DMS 273 treated with DMSO at 0.1 percent for 48 hours (cell line): ENCODE measurements at regions not wholly inside any gene's neighbourhood (a gene's known extent, or its start where the extent isn't known, plus 50 kb on each side); places are given as distances from the start of the nearest gene placed in this dataset.
"Not testable (repeated sequence)": the region's sequence is repeated elsewhere in the genome, so short reads cannot be mapped to it uniquely, and the experiment has no call there.

Source experiments
- DNase-seq: peaks from one replicate; lab custom pipeline; 2025; lab: John Stamatoyannopoulos, UW

GRCh38 chr9:73095425-73095824 is 56.2 kb upstream of the ANXA1 start:
- no peak for DNase-seq

GRCh38 chr9:73093740-73094379 is 57.8 kb upstream of the ANXA1 start:
- no peak for DNase-seq

GRCh38 chr9:73093016-73093739 is 58.5 kb upstream of the ANXA1 start:
- no peak for DNase-seq

- no peak for DNase-seq
Observed at GRCh38 chr9:73091909-73092308, 59.8 kb upstream of the ANXA1 start.

GRCh38 chr9:73090214-73090613 is 61.5 kb upstream of the ANXA1 start:
- DNase-seq: no peak

DNA sequence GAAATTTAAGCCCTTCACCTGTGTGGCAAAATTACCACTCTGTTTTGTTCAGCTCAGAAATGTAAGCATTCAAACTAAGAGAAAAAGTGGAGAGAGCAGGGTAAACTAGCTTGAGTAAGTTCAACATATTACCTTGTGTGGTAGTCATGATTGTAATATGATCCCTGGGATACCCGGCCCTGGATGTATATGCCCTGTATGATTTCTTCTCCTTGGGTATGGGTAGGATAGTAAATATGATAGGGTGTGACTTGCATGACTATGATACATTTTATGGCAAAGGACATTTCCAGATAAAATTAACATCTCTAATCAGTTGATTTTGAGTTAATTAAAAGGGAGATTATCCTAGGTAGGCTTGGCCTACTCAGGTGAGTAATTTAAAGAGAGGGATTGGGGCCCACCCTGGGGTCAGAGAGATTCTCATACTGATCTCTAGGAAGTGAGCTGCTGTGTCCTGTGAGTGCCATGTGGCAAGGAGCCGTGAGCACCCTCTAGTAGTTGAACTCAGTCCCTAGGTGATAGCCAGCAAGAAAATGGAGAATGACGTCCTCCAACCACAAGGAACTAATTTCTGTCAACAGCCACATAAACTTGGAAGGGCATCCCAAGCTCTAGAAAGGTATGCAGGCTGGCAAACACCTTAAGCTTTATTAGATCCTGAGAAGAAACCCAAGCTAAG is 62.2 kb upstream of the ANXA1 start:
- DNase-seq: no peak

- DNase-seq: not testable (repeated sequence)
Observed at GRCh38 chr9:73087876-73088275, 63.8 kb upstream of the ANXA1 start.

- no peak for DNase-seq
Observed at GRCh38 chr9:73083519-73083918, 68.1 kb upstream of the ANXA1 start.

DNA sequence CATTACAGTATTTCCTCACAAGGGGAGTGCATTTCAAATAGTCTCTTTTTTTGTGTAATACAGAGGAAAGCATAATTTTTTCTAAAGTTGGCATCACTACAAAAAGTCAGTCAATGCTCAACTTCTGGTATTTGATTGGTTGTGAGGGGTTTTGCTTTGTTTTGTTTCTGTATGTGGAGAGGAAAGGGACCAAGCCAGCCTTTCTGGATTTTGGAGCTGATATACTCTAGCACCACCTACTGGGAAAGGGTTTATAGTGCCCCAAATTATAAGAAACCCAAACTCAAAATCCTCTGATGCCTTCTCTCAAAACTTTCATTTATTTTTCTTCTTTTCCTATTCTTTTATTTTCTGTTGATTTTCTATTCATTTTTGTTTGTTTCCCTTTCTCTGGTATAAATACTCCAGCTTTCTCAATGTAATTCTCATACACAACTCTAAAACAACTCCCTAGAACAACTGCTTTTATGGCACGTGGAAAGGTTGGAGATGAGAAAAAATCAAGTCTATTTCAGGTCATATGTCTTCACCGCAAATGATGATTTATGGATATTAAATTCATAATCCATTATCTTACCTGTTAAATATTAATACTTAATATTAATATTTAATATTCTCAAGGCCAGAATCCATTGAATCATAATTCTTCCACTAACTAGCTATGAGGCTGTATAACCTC is 69.5 kb upstream of the ANXA1 start:
- DNase-seq: no peak

- DNase-seq: peak; percentile 8
Observed at GRCh38 chr9:73080110-73080694, 71.5 kb upstream of the ANXA1 start.

DNA sequence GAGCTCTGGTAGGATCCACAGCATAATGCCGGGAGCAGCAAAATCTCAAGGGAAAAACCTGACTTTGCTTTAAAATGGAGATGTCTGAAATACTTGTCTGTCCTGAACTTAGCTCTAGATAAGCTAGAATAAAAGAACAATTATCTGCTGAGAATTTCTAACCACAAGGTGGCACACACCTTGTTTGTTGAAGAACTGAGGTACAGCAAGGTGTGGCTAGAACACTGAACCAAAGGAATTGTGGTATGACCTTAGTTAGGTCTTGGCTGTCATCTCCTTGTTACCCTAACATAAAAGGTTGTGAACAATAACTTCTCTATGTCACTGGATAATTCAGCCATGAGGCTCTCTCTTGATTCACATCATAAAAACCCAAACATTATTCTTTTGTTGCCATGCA is 72.3 kb upstream of the ANXA1 start:
- DNase-seq: no peak

GRCh38 chr9:73077625-73078030 is 74.0 kb upstream of the ANXA1 start:
- DNase-seq: no peak

DNA sequence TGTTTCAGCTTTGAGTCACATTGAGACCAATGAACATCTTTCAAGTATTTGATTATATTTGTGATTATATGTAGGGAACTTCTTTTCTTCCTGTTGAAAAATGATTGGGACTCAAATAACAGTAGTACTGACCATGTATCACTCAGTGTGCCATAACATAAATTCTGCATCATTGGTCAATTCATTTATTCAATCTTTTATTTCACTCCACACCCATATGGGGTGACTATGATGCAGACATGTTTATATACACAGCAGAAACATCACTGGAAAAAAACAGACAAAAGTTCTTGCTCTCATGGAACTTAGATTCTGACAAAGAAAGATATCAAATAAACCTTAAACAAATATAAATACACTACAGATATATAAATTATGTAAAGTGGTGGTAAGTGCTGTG is 74.7 kb upstream of the ANXA1 start:
- DNase-seq: no peak

DNA sequence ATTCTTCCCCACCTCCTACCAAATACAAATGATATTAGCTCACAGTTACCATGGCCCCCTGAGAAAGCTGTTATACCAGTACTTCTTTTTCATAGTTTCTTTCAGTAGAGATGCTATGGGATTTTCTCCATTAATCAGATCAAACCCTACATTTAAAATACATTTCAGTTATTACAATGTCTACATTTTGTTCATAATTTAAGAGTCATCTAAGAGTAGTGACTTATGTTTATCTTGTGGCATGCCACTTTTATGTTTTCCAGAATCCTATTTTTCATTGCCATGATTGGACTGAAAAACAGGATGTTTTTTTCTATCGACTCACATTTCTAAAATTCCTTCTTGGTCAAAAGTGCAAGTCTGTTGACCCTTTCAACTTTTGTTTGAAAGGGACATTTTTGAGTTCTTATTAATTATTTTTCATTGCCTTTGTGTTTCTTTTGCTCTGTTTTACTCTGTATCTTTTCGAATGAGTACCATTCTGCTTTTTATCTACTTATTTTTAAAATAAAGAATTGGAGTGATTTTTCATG is 77.4 kb upstream of the ANXA1 start:
- no peak for DNase-seq

- DNase-seq: no peak
Observed at GRCh38 chr9:73073337-73074175, 78.1 kb upstream of the ANXA1 start.

DNA sequence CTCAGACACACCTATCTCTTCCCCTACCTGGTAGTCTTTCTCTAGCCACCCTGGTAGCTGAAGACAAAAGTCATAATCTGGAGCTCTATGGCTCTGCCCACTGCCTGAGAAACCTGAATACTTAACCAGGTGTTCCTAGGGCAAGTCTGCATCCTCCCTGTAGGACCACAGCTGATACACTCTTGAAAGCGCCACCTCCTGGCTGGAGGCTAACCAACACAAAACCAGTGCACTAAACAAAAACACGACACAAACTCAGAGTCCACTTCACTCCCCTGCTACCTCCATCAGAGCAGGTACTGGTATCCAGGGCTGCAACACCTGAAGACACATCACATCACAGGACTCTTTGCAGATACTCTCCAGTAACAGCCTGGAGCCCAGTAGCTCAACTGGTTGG is 84.6 kb upstream of the ANXA1 start:
- DNase-seq: no peak

- DNase-seq: no peak
Observed at GRCh38 chr9:73065439-73065838, 86.2 kb upstream of the ANXA1 start.

GRCh38 chr9:73064315-73064714 is 87.3 kb upstream of the ANXA1 start:
- DNase-seq: no peak

- DNase-seq: no peak
Observed at GRCh38 chr9:73061146-73061545, 90.5 kb upstream of the ANXA1 start.

DNA sequence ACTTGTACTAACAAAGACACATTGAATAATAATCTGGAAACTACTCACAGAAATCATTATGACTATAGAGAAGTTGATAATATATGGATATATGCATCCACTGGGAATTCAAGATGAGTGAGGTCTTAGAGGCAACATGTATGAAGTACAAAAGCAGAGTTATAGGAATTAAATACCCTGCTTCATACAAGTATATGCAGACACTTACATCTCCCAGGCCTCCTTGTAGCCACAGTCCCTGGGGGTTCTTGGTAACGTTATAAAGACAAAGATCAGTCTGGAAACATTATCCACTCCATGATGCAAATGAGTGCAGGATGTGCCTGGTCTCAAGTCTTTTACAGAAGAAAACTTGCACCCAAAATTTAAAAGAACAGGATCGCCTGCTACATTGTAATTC is 92.4 kb upstream of the ANXA1 start:
- no peak for DNase-seq

DNA sequence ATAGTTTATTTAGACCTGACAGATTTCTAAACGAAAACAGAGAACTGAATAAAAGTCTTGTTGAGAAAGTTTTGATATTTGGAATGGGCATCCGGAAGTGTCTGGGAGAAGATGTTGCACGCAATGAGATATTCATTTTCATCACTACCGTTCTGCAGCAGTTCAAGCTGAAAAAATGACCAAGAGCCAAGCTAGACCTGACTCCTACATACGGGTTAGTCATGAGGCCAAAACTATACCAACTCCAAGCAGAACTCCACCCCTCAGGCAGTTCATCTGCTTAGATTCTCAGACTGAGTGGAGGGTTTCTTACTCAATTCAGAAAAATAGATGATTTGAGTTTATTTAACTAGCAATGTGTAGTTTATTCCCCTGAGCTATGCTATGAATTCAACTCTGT is 95.4 kb upstream of the ANXA1 start:
- no peak for DNase-seq
